ENCODE measurements at regions not wholly inside any gene's neighbourhood (a gene's known extent, or its start where the extent isn't known, plus 50 kb on each side); places are given as distances from the start of the nearest gene placed in this dataset.

DNA sequence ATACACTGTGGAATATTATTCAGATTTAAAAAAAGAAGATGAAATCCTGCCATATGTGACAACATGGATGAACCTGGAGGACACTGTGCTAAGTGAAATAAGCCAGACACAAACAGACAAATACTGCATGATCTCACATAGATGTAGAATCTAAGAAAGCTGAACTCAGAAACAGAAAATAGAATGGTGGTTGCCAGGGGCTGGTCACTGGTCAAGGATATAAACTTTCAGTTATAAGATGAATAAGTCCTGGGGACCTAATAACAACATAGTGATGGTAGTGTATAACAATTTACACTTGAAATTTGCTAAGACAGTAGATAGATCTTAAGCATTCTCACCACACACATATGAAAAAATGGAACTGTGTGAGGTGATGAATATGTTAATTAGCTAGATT lies 161.3 kb upstream of the TMCC3 start:
- no peak for DNase-seq
- no peak overlapping the region for H3K4me3 ChIP-seq
- H3K27ac ChIP-seq = no peak overlapping the region
- H3K9me3 ChIP-seq (replicated peaks in 1 of 3) = peaks cover 3 to 16% (median 10%) of the 10 kb centered on the region in 3 donors
- intact Hi-C loops (cut with DNase I) = no loop called here
- no peaks in the 10 kb centered on the region for H3K36me3 ChIP-seq (replicated peaks in 1 of 2)
- H3K4me1 ChIP-seq (replicated peaks in 1 of 2) = no peaks in the 10 kb centered on the region
- no peak for TF ChIP-seq POLR2A (IDR thresholded peaks at IDR 0.05)
- TF ChIP-seq, protein P1, sequence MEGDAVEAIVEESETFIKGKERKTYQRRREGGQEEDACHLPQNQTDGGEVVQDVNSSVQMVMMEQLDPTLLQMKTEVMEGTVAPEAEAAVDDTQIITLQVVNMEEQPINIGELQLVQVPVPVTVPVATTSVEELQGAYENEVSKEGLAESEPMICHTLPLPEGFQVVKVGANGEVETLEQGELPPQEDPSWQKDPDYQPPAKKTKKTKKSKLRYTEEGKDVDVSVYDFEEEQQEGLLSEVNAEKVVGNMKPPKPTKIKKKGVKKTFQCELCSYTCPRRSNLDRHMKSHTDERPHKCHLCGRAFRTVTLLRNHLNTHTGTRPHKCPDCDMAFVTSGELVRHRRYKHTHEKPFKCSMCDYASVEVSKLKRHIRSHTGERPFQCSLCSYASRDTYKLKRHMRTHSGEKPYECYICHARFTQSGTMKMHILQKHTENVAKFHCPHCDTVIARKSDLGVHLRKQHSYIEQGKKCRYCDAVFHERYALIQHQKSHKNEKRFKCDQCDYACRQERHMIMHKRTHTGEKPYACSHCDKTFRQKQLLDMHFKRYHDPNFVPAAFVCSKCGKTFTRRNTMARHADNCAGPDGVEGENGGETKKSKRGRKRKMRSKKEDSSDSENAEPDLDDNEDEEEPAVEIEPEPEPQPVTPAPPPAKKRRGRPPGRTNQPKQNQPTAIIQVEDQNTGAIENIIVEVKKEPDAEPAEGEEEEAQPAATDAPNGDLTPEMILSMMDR (IDR thresholded peaks at IDR 0.05) = no peak
- H3K27me3 ChIP-seq = no peaks in the 10 kb centered on the region

DNA sequence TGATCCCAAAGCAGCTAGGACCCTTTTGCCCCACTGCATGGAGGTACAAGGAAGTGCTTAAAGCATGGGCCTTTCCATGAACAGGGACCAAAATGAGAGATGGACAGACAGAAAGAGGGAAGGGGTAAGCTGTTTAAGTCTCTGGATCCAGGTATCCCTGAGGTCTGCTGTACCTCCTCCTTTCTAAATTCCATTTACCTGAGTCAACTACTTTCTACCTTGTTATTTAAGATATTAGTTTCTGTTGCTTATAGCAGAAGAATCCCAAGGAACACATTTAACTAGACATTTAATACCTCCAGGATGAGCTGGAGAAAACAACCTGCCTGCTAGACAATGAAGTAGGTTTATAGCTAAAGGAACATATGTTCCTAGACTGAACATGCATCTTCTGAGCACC lies 157.6 kb upstream of the TMCC3 start:
- H3K27ac ChIP-seq = no peak overlapping the region
- no peaks in the 10 kb centered on the region for H3K4me1 ChIP-seq (replicated peaks in 1 of 2)
- no peaks in the 10 kb centered on the region for H3K36me3 ChIP-seq (replicated peaks in 1 of 2)
- H3K4me3 ChIP-seq = no peak overlapping the region
- no peaks in the 10 kb centered on the region for H3K27me3 ChIP-seq
- no peak for TF ChIP-seq POLR2A (IDR thresholded peaks at IDR 0.05)
- TF ChIP-seq, protein P1 (IDR thresholded peaks at IDR 0.05) = no peak
- DNase-seq = no peak
- intact Hi-C loops (cut with DNase I) = no loop called here
- H3K9me3 ChIP-seq (replicated peaks in 1 of 3) = peaks cover 2 to 7% (median 3%) of the 10 kb centered on the region in 3 donors

DNA sequence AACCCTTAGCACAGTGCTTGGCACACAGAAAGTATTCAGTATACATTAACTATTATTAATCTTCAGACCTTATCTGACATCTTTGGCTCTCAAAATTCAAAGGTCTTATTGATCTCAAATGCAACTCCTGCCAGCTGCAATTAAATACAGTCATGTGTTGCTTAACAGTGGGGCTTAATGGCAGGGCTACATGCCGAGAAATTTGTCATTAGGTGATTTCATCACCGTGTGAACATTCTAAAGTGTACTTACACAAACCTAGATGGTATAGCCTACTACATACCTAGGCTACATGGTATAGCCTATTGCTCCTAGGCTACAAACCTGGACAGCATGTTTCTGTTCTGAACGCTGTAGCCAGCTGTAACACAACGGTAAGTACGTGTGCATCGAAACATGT lies 156.3 kb upstream of the TMCC3 start:
- 86 to 96% (median 94%) methylated on average over 6 of the region's 6 CpGs for WGBS, 4 donors
- intact Hi-C loops (cut with DNase I) = no loop called here
- DNase-seq = no peak
- Histone ChIP-seq H3K27ac (no peak overlapping the region), H3K27me3 (no peaks in the 10 kb centered on the region), H3K36me3 (replicated peaks in 1 of 2) (no peaks in the 10 kb centered on the region), H3K4me3 (no peak overlapping the region), H3K9me3 (replicated peaks in 1 of 3) (peaks cover 0 to 4% (median 0%) of the 10 kb centered on the region in 3 donors), H3K4me1 (replicated peaks in 1 of 2) (no peaks in the 10 kb centered on the region)
- TF ChIP-seq POLR2A (IDR thresholded peaks at IDR 0.05) = no peak
- TF ChIP-seq, protein P1 (IDR thresholded peaks at IDR 0.05) = no peak

DNA sequence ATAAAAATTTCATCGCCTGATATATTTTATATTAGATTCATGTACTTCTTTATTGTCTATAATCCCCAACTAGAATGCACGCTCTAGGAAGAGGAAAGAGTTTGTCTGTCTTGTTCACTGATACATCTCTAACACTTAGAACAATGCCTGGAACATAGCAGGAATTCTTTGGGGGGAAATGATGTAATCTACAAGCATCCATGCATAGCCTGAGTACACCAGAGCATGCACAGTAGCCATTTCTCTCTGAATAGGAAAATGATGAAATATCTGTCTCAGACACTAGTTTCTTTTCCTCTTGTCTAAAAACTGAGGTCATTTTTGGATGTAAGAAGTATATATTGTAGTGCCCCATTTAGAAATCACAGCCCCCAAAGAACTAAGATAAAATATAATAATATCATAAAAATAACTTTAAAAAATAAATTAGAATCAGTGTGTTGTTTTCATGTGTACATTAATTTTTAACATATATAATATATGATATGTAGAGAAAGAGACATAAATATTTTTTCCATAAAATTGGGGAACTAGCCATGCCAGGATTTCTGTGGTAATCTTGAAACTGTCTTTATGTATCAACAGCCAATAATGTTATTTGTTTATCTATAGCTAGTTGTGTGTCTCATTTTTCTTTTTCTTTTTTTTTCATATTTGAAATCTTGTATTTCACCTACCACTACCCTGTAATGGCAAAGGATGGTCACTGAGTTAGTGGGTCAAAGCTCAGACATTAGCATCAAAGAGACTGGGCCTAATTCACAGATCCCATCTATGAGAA lies 155.6 kb upstream of the TMCC3 start:
- H3K4me3 ChIP-seq = no peak overlapping the region
- no peaks in the 10 kb centered on the region for H3K4me1 ChIP-seq (replicated peaks in 1 of 2)
- no peak for DNase-seq
- intact Hi-C loops (cut with DNase I) = no loop called here
- H3K27ac ChIP-seq = no peak overlapping the region
- H3K27me3 ChIP-seq = no peaks in the 10 kb centered on the region
- no peak for TF ChIP-seq POLR2A (IDR thresholded peaks at IDR 0.05)
- TF ChIP-seq, protein P1 (IDR thresholded peaks at IDR 0.05) = no peak
- WGBS, 4 donors = 81 to 94% (median 83%) methylated on average over 2 of the region's 2 CpGs
- no peaks in the 10 kb centered on the region for H3K9me3 ChIP-seq (replicated peaks in 1 of 3)
- H3K36me3 ChIP-seq (replicated peaks in 1 of 2) = no peaks in the 10 kb centered on the region
